Testis (tissue), 2 donors: ENCODE measurements at regions not wholly inside any gene's neighbourhood (a gene's known extent, or its start where the extent isn't known, plus 50 kb on each side); places are given as distances from the start of the nearest gene placed in this dataset.
A peak's percentile ranks its signal among the peaks of the same experiment; 100 is the strongest.

ENCODE experiments used
- DNase-seq: peaks from one replicate; pipeline ENCODE4 v3.0.0-alpha.2; 2019
- H3K27ac ChIP-seq, 2 donors: fragments of 200-600 bp; sonication (generic); one replicate each; pipeline ENCODE4 v1.5.1; 2019
- H3K27me3 ChIP-seq: fragments of 200-600 bp; sonication (generic); one replicate; pipeline ENCODE4 v1.5.1; 2019
- H3K36me3 ChIP-seq: fragments of 200-600 bp; sonication (generic); one replicate; pipeline ENCODE4 v1.5.1; 2017; ENCODE audit warnings: low read depth; ENCODE audit errors: missing control alignments
- H3K4me1 ChIP-seq: fragments of 200-600 bp; sonication (generic); one replicate; pipeline ENCODE4 v1.5.1; 2019
- H3K4me3 ChIP-seq, 2 donors: fragments of 200-600 bp; sonication (generic); one replicate each; pipeline ENCODE4 v1.5.1; 2017 to 2019
- H3K9me3 ChIP-seq: fragments of 200-600 bp; sonication (generic); one replicate; pipeline ENCODE4 v1.5.1; 2017
- POLR2A ChIP-seq: fragments of 450-650 bp; IDR thresholded peaks from one replicate; pipeline ENCODE4 v1.6.1; 2017; ENCODE audit warnings: antibody characterized with exemption, mild to moderate bottlenecking, moderate library complexity
- WGBS, 2 donors: methylation state at CpG; one replicate each; pipeline ENCODE4 v1.1.5; 2018; 5-methylcytosine and 5-hydroxymethylcytosine counted together
- intact Hi-C: fragments of 100-400 bp; cut with DNase I; formaldehyde crosslinking; loops from one replicate; pipeline ENCODE4 v1.15.1; 2023; ENCODE audit warnings: low total_unique reads
- TF ChIP-seq, protein P1 (sequence below), 3 experiments: fragments of 450-650 bp in 2 of 3; fragments of 200-600 bp in 1 of 3; sonication (generic) in 1 of 3; IDR thresholded peaks; one replicate each; pipeline ENCODE4 v1.5.1; 2016 to 2019; ENCODE audit warnings: antibody characterized with exemption in 3 of 3, mild to moderate bottlenecking in 2 of 3, moderate library complexity in 1 of 3

DNA sequence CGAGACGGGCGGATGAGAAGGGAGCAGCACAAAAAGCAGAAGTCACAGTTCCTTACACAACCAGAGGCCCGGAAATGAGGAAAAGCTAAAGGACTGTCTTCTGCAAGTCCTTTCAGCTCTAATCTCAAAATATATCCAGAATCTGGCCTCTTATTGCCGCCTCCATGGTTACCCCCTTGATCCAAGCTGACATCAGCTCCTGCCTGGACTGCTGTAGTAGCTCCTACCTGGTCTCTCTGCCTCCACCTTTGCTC lies 324.0 kb upstream of the ROPN1 start:
- Histone ChIP-seq H3K9me3 (no peaks in the 10 kb centered on the region), H3K36me3 (no peaks in the 10 kb centered on the region), H3K4me1 (no peaks in the 10 kb centered on the region), H3K27ac (no peak overlapping the region), H3K27me3 (no peaks in the 10 kb centered on the region), H3K4me3 (no peak overlapping the region)
- TF ChIP-seq, protein P1, sequence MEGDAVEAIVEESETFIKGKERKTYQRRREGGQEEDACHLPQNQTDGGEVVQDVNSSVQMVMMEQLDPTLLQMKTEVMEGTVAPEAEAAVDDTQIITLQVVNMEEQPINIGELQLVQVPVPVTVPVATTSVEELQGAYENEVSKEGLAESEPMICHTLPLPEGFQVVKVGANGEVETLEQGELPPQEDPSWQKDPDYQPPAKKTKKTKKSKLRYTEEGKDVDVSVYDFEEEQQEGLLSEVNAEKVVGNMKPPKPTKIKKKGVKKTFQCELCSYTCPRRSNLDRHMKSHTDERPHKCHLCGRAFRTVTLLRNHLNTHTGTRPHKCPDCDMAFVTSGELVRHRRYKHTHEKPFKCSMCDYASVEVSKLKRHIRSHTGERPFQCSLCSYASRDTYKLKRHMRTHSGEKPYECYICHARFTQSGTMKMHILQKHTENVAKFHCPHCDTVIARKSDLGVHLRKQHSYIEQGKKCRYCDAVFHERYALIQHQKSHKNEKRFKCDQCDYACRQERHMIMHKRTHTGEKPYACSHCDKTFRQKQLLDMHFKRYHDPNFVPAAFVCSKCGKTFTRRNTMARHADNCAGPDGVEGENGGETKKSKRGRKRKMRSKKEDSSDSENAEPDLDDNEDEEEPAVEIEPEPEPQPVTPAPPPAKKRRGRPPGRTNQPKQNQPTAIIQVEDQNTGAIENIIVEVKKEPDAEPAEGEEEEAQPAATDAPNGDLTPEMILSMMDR (IDR thresholded peaks at IDR 0.05), result no peak
- no peak for TF ChIP-seq POLR2A
- intact Hi-C loops, result no loop called here
- WGBS, 2 donors, result 91 to 99% methylated on average over 5 of the region's 5 CpGs
- DNase-seq, result no peak

GRCh38 chr3:124318014-124318413 lies 326.1 kb upstream of the ROPN1 start:
- Histone ChIP-seq H3K36me3 (no peaks in the 10 kb centered on the region), H3K9me3 (no peaks in the 10 kb centered on the region), H3K4me3 (no peak overlapping the region), H3K27ac (no peak overlapping the region), H3K27me3 (no peaks in the 10 kb centered on the region), H3K4me1 (peaks cover 8% of the 10 kb centered on the region)
- no peak for DNase-seq
- TF ChIP-seq POLR2A, result no peak
- TF ChIP-seq, protein P1 (IDR thresholded peaks at IDR 0.05), result no peak
- 82 to 83% methylated on average over 3 of the region's 3 CpGs for WGBS, 2 donors
- intact Hi-C loops, result no loop called here

DNA sequence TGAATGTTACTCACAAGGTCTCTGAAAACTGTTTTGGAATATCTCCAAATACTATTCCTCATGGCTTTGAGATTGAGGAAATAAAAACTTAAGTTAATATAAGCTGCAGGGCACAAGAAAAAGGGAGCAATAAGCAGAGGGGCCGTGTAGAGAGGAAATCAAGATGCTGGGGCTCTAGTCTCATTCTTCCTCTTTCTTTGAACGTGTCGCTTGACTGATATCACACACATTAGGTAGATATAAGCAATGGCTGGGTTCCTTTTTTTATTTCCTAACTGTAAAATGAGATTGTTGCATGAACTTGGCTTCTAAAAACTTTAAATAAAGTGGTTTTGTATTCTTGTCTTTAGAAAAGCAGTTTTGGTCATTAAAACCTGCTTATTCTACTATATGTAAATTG lies 326.7 kb upstream of the ROPN1 start:
- DNase-seq, result no peak
- no peak overlapping the region for H3K4me3 ChIP-seq
- H3K36me3 ChIP-seq, result no peaks in the 10 kb centered on the region
- TF ChIP-seq, protein P1 (IDR thresholded peaks at IDR 0.05), result no peak
- no peak for TF ChIP-seq POLR2A
- H3K4me1 ChIP-seq, result peaks cover 13% of the 10 kb centered on the region
- 57 to 70% methylated on average over 3 of the region's 3 CpGs for WGBS, 2 donors
- no peaks in the 10 kb centered on the region for H3K9me3 ChIP-seq
- H3K27me3 ChIP-seq, result no peaks in the 10 kb centered on the region
- H3K27ac ChIP-seq, result no peak overlapping the region
- intact Hi-C loops, result no loop called here

DNA sequence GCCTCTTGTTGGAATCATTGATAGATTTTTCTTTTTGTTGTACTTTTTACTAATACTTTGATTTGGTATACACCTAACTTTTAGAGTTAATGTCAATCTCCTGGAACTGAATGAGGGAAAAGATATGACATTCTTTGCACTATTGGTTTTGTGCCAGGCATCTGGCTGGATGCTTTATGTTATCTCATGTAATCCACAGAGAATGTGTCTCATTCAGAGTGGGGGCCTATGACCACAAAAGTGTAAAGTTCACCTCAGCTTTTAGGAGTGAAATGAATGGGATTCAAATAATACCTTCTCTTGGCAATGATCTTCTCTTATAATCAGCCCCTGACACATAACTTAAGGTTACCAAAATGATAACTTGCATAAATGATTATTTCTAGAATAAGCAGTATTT lies 329.1 kb upstream of the ROPN1 start:
- Histone ChIP-seq H3K9me3 (no peaks in the 10 kb centered on the region), H3K27me3 (no peaks in the 10 kb centered on the region), H3K36me3 (no peaks in the 10 kb centered on the region), H3K4me3 (no peak overlapping the region), H3K4me1 (peaks cover 17% of the 10 kb centered on the region), H3K27ac (no peak overlapping the region)
- TF ChIP-seq, protein P1 (IDR thresholded peaks at IDR 0.05), result no peak
- TF ChIP-seq POLR2A, result no peak
- intact Hi-C loops, result no loop called here
- DNase-seq, result no peak

DNA sequence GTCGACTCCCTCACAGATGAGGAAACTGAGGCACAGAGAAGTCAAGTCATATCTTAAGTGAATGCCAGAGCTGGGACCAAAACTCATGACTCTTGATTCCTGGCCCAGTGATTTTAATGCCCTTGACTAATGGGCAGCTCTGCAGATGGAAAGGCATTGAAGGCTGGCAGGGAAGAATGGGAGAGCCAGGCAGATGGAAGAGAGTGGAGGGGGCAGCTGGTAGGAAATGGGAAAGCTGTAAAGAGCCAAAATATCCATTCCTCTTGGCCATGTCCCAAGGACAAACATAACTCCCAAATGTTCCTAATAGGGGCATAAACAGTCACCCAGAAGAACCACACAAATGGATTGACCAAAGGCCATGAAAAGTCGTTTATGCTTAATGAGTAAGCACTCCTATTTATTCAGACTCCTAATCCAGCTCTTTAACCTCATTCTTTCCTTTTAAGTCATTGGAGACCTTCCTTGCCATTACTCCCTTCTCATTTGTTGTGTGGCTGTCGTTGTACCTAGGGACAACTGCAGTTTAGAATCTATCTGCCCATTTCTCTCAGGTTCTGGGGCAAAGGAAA lies 330.5 kb upstream of the ROPN1 start:
- intact Hi-C loops, result no loop called here
- TF ChIP-seq, protein P1 (IDR thresholded peaks at IDR 0.05), result no peak
- no peak for TF ChIP-seq POLR2A
- WGBS, 2 donors, result 58 to 61% methylated on average over 3 of the region's 3 CpGs

More for the DNA sequence above, 330.5 kb upstream of the ROPN1 start:
- peaks cover 17% of the 10 kb centered on the region for H3K4me1 ChIP-seq
- H3K4me3 ChIP-seq, result no peak overlapping the region
- H3K36me3 ChIP-seq, result no peaks in the 10 kb centered on the region
- peak overlapping the region; percentile 55 to 60 for H3K27ac ChIP-seq
- no peaks in the 10 kb centered on the region for H3K27me3 ChIP-seq
- no peak for DNase-seq
- no peaks in the 10 kb centered on the region for H3K9me3 ChIP-seq
